ENCODE measurements at regions not wholly inside any gene's neighbourhood (a gene's known extent, or its start where the extent isn't known, plus 50 kb on each side); places are given as distances from the start of the nearest gene placed in this dataset.

DNA sequence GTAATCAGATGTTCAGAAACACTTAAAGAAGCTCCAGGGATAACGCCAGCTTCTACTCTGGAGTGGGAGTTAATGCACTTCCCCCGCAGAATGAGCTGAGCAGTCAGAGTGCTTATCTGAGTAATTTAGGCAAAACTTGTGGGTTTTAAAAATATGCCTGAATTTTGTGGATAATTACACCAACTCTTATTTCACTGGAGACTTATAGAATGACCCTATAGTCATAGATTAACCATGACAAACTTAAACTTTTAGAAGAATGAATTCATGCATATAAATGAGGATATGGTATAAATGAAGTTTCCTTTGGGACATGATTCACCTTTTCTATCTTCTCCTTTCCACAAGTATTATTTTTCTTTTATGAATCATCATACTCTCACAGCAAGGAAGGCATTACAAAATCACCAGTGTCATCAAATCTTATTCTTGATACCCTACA, 241.1 kb upstream of the FBXO33 start:
- no peak overlapping the region for H4K91ac ChIP-seq (ENCODE audit: insufficient read length, low read depth, low read length)
- H3K79me1 ChIP-seq (ENCODE audit: insufficient read depth, low read depth, low read length, poor library complexity, severe bottlenecking), result no peaks in the 10 kb centered on the region
- no peak overlapping the region for H3K27ac ChIP-seq (ENCODE audit: insufficient read length, low read depth, low read length)
- no peak for DNase-seq
- H3K4me3 Mint-ChIP-seq, result no peak overlapping the region
- no peak overlapping the region for H3K4me2 ChIP-seq (ENCODE audit: insufficient read depth, insufficient read length, low read length)
- no peak overlapping the region for H2BK15ac ChIP-seq (ENCODE audit: low read depth, low read length)
- no peak overlapping the region for H4K5ac ChIP-seq (ENCODE audit: insufficient read length, low read depth, low read length)
- no peak overlapping the region for H3K9ac ChIP-seq (ENCODE audit: extremely low read depth, insufficient read length, low read length)
- H3K4ac ChIP-seq (ENCODE audit: low read depth, low read length), result no peak overlapping the region
- H3K4me1 ChIP-seq (ENCODE audit: insufficient read depth, low read length), result peaks cover 4% of the 10 kb centered on the region; the same call in 1 of the 2 replicates
- H2BK120ac ChIP-seq (ENCODE audit: low read depth, low read length, poor library complexity, severe bottlenecking), result no peak overlapping the region
- peaks cover 0 to 2% (median 0%) of the 10 kb centered on the region in 3 experiments; a peak in 2 of 7 replicates for H3K36me3 Mint-ChIP-seq (ENCODE audit: insufficient read depth in 1 of 3, low read depth in 3 of 3)
- H3K56ac ChIP-seq (ENCODE audit: insufficient read length, low read depth, low read length), result no peak overlapping the region
- no peak overlapping the region for H2BK12ac ChIP-seq (ENCODE audit: insufficient read length, low read depth, low read length)
- no peak overlapping the region for H2BK20ac ChIP-seq (ENCODE audit: low read depth, low read length, poor library complexity, severe bottlenecking)
- H3K23ac ChIP-seq (ENCODE audit: insufficient read length, low read depth, low read length), result no peak overlapping the region
- no peak overlapping the region for H3K18ac ChIP-seq (ENCODE audit: insufficient read length, low read depth, low read length)
- no peaks in the 10 kb centered on the region for H3K9me3 Mint-ChIP-seq
- WGBS (ENCODE audit: extremely low coverage, insufficient read length, low lambda C conversion rate), result no CpG with 5 or more reads among the region's 2 CpGs
- H4K20me1 ChIP-seq (ENCODE audit: control insufficient read depth, insufficient read depth, insufficient read length), result no peaks in the 10 kb centered on the region
- no peaks in the 10 kb centered on the region for H3K23me2 ChIP-seq (ENCODE audit: insufficient read length, low read depth, low read length, poor library complexity, severe bottlenecking)
- no peaks in the 10 kb centered on the region for H3K9me3 ChIP-seq (ENCODE audit: control insufficient read depth, low read depth, low read length)
- no peak overlapping the region for H3K14ac ChIP-seq (ENCODE audit: insufficient read depth, low read length)
- peak overlapping the region in 1 of 3 experiments; percentile 28; a peak in 1 of 7 replicates for H3K27ac Mint-ChIP-seq
- no peak overlapping the region for H2BK5ac ChIP-seq (ENCODE audit: insufficient read length, low read length)
- peaks cover 2% of the 10 kb centered on the region for H3K27me3 Mint-ChIP-seq (ENCODE audit: low read depth)
- no peaks in the 10 kb centered on the region for H3K27me3 ChIP-seq (ENCODE audit: insufficient read depth, low read length)
- H4K8ac ChIP-seq (replicated peaks; ENCODE audit: insufficient read length, low read depth, low read length), result no peak overlapping the region
- TF ChIP-seq, protein P1, sequence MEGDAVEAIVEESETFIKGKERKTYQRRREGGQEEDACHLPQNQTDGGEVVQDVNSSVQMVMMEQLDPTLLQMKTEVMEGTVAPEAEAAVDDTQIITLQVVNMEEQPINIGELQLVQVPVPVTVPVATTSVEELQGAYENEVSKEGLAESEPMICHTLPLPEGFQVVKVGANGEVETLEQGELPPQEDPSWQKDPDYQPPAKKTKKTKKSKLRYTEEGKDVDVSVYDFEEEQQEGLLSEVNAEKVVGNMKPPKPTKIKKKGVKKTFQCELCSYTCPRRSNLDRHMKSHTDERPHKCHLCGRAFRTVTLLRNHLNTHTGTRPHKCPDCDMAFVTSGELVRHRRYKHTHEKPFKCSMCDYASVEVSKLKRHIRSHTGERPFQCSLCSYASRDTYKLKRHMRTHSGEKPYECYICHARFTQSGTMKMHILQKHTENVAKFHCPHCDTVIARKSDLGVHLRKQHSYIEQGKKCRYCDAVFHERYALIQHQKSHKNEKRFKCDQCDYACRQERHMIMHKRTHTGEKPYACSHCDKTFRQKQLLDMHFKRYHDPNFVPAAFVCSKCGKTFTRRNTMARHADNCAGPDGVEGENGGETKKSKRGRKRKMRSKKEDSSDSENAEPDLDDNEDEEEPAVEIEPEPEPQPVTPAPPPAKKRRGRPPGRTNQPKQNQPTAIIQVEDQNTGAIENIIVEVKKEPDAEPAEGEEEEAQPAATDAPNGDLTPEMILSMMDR (conservative IDR thresholded peaks at IDR 0.05), result no peak
- H3T11ph ChIP-seq (ENCODE audit: low read length), result no peak overlapping the region
- H3K4me1 Mint-ChIP-seq, result peaks cover 40 to 41% of the 10 kb centered on the region in 2 experiments
- H2AK5ac ChIP-seq (ENCODE audit: insufficient read length, low read length), result no peak overlapping the region
- no peaks in the 10 kb centered on the region for H3K79me2 ChIP-seq (ENCODE audit: insufficient read depth, low read length)
- no peak overlapping the region for H2AFZ ChIP-seq (ENCODE audit: low read length)
